ENCODE measurements at regions not wholly inside any gene's neighbourhood (a gene's known extent, or its start where the extent isn't known, plus 50 kb on each side); places are given as distances from the start of the nearest gene placed in this dataset.

DNA sequence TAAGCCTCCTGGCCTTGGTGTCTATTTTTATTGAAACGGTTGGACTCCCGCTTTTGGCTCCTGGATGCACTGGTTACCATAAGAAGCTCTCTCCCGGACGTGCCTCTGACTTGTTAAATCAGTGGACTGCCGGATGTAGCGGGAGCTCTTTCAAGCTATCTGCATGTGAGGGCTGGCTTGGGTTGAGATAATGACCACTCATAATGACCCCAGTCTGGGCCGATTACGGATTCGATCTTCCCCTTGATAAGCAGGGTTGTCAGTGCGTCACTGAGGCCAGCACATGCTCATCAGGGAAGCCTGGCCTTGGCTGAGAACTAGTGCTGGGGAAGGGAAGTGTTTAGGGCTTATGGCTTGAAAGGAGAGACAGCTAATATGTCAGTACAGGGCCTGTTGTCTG lies 528.1 kb downstream of the CDH26 start:
- Histone ChIP-seq H4K91ac (ENCODE audit: low read depth, low read length) (no peak overlapping the region), H3K4me2 (ENCODE audit: low read length) (no peak overlapping the region), H3K79me1 (ENCODE audit: low read length) (no peaks in the 10 kb centered on the region), H2AFZ (ENCODE audit: insufficient read depth, low read length, poor library complexity) (no peak overlapping the region), H3K4me3 (ENCODE audit: low read depth, low read length) (no peak overlapping the region), H3K9me3 (ENCODE audit: insufficient read depth, low read depth, low read length) (peaks cover 2% of the 10 kb centered on the region), H3K27me3 (ENCODE audit: insufficient read depth, low read length) (no peaks in the 10 kb centered on the region), H3K79me2 (ENCODE audit: control insufficient read depth, insufficient read depth, low read length, poor library complexity) (no peaks in the 10 kb centered on the region), H4K12ac (ENCODE audit: low read depth, low read length) (no peak overlapping the region), H3K9ac (ENCODE audit: low read length) (no peak overlapping the region), H3K23ac (ENCODE audit: low read length) (no peak overlapping the region), H3K27ac (ENCODE audit: low read depth, low read length) (no peak overlapping the region), H3K18ac (ENCODE audit: low read length) (no peak overlapping the region), H3K36me3 (ENCODE audit: control insufficient read depth in 1 of 2, insufficient read depth in 2 of 2, low read length in 2 of 2) (no peaks in the 10 kb centered on the region), H3K4ac (ENCODE audit: low read depth, low read length) (no peak overlapping the region), H3K4me1 (ENCODE audit: control insufficient read depth in 1 of 2, insufficient read depth in 2 of 2, low read length in 2 of 2) (no peaks in the 10 kb centered on the region), H2BK12ac (ENCODE audit: low read length) (no peak overlapping the region), H2AK5ac (ENCODE audit: low read length) (no peak overlapping the region), H2BK5ac (ENCODE audit: low read depth, low read length, poor library complexity) (no peak overlapping the region), H3K14ac (ENCODE audit: low read length) (no peak overlapping the region), H4K8ac (ENCODE audit: low read depth, low read length) (no peak overlapping the region), H2BK120ac (ENCODE audit: insufficient read depth, low read length, poor library complexity) (no peak overlapping the region)
- WGBS (ENCODE audit: extremely low coverage, insufficient coverage, insufficient read length), result no CpG with 5 or more reads among the region's 10 CpGs
- DNase-seq, result no peak

DNA sequence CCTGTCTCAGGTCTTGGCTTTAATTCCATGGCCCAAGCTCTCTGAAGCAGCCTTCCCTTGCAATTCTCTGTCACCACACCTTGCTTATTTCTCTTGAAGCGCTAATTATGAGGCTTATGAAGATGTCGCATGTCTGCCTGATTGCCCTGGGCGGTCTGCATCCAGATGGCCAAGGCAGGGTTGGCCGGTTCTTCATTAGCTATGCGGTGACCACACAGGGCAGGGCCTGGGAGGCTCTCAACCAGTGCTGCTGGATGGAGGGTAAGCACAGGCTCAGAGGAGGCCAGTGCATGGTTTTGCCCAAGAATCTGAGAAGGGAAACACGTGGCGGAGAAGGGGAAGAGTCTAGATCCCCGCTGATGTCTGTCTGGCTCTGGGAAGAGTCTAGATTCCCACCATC lies 528.7 kb downstream of the CDH26 start:
- no peak overlapping the region for H3K4ac ChIP-seq (ENCODE audit: low read depth, low read length)
- H3K23ac ChIP-seq (ENCODE audit: low read length), result no peak overlapping the region
- H3K79me1 ChIP-seq (ENCODE audit: low read length), result no peaks in the 10 kb centered on the region
- H3K27ac ChIP-seq (ENCODE audit: low read depth, low read length), result no peak overlapping the region
- no peak overlapping the region for H4K91ac ChIP-seq (ENCODE audit: low read depth, low read length)
- no peaks in the 10 kb centered on the region for H3K4me1 ChIP-seq (ENCODE audit: control insufficient read depth in 1 of 2, insufficient read depth in 2 of 2, low read length in 2 of 2)
- H4K12ac ChIP-seq (ENCODE audit: low read depth, low read length), result no peak overlapping the region
- no peak overlapping the region for H2AK5ac ChIP-seq (ENCODE audit: low read length)
- no peak overlapping the region for H2BK12ac ChIP-seq (ENCODE audit: low read length)
- no peak for DNase-seq
- no peak overlapping the region for H4K8ac ChIP-seq (ENCODE audit: low read depth, low read length)
- H3K9ac ChIP-seq (ENCODE audit: low read length), result no peak overlapping the region
- no peaks in the 10 kb centered on the region for H3K36me3 ChIP-seq (ENCODE audit: control insufficient read depth in 1 of 2, insufficient read depth in 2 of 2, low read length in 2 of 2)
- WGBS (ENCODE audit: extremely low coverage, insufficient coverage, insufficient read length), result no CpG with 5 or more reads among the region's 8 CpGs
- no peak overlapping the region for H3K4me3 ChIP-seq (ENCODE audit: low read depth, low read length)
- no peaks in the 10 kb centered on the region for H3K79me2 ChIP-seq (ENCODE audit: control insufficient read depth, insufficient read depth, low read length, poor library complexity)
- no peak overlapping the region for H2BK5ac ChIP-seq (ENCODE audit: low read depth, low read length, poor library complexity)
- H3K14ac ChIP-seq (ENCODE audit: low read length), result no peak overlapping the region
- peaks cover 2% of the 10 kb centered on the region for H3K9me3 ChIP-seq (ENCODE audit: insufficient read depth, low read depth, low read length)
- H3K4me2 ChIP-seq (ENCODE audit: low read length), result no peak overlapping the region
- H2AFZ ChIP-seq (ENCODE audit: insufficient read depth, low read length, poor library complexity), result no peak overlapping the region
- H3K18ac ChIP-seq (ENCODE audit: low read length), result no peak overlapping the region
- H3K27me3 ChIP-seq (ENCODE audit: insufficient read depth, low read length), result no peaks in the 10 kb centered on the region
- no peak overlapping the region for H2BK120ac ChIP-seq (ENCODE audit: insufficient read depth, low read length, poor library complexity)

DNA sequence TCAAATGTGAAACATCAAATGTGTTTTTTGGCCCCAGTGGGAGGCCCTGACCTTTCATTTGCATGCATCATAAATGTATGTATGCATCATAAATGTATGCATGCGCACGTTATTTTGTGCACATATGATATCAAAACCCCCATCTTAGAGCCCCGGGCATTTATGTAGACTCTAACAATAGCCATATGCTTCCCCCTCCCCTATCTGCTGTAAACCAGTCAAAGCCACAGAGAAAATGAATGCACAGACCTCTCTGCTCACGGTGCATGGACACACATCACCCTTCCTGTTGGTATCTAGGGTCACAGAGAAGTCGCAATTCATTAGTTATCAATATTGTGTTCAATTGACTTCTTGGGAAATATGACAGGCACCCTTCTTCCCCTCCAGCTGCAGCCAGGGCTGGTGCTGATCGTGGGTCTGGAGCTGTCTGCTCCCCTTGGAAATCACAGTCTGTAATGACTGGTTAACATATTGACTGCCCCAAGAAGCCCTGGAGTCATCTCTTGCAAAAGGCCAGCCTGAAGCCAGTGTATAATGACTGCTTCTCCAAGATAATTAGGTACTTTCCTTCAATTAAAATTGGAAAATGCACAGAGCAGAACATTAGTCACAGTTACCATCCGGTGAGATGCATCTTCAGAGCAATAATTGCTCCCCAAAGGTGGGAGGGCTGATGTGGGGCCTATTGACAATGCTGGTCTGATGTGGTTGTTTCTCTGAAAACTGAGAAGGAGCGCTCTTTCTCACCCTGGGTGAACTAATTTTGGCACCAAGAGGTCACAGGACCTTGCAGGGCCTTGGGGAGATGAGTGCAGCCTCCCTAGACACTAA lies 532.2 kb downstream of the CDH26 start:
- no peak overlapping the region for H2BK5ac ChIP-seq (ENCODE audit: low read depth, low read length, poor library complexity)
- H3K4me1 ChIP-seq (ENCODE audit: control insufficient read depth in 1 of 2, insufficient read depth in 2 of 2, low read length in 2 of 2), result peaks cover 0 to 2% of the 10 kb centered on the region in 2 experiments
- no peaks in the 10 kb centered on the region for H3K36me3 ChIP-seq (ENCODE audit: control insufficient read depth in 1 of 2, insufficient read depth in 2 of 2, low read length in 2 of 2)
- no peak overlapping the region for H3K23ac ChIP-seq (ENCODE audit: low read length)
- H3K27ac ChIP-seq (ENCODE audit: low read depth, low read length), result no peak overlapping the region
- H2BK120ac ChIP-seq (ENCODE audit: insufficient read depth, low read length, poor library complexity), result no peak overlapping the region
- H4K12ac ChIP-seq (ENCODE audit: low read depth, low read length), result no peak overlapping the region
- H3K14ac ChIP-seq (ENCODE audit: low read length), result no peak overlapping the region
- no peak overlapping the region for H2AFZ ChIP-seq (ENCODE audit: insufficient read depth, low read length, poor library complexity)
- no peaks in the 10 kb centered on the region for H3K9me3 ChIP-seq (ENCODE audit: insufficient read depth, low read depth, low read length)
- no CpG with 5 or more reads among the region's 8 CpGs for WGBS (ENCODE audit: extremely low coverage, insufficient coverage, insufficient read length)
- no peak overlapping the region for H4K91ac ChIP-seq (ENCODE audit: low read depth, low read length)
- H3K79me1 ChIP-seq (ENCODE audit: low read length), result no peaks in the 10 kb centered on the region
- no peak overlapping the region for H2AK5ac ChIP-seq (ENCODE audit: low read length)
- H3K18ac ChIP-seq (ENCODE audit: low read length), result no peak overlapping the region
- H3K79me2 ChIP-seq (ENCODE audit: control insufficient read depth, insufficient read depth, low read length, poor library complexity), result no peaks in the 10 kb centered on the region
- H3K4me2 ChIP-seq (ENCODE audit: low read length), result no peak overlapping the region
- H3K4ac ChIP-seq (ENCODE audit: low read depth, low read length), result no peak overlapping the region
- H3K27me3 ChIP-seq (ENCODE audit: insufficient read depth, low read length), result no peaks in the 10 kb centered on the region
- no peak overlapping the region for H4K8ac ChIP-seq (ENCODE audit: low read depth, low read length)
- no peak for DNase-seq
- no peak overlapping the region for H2BK12ac ChIP-seq (ENCODE audit: low read length)
- no peak overlapping the region for H3K9ac ChIP-seq (ENCODE audit: low read length)
- H3K4me3 ChIP-seq (ENCODE audit: low read depth, low read length), result no peak overlapping the region

DNA sequence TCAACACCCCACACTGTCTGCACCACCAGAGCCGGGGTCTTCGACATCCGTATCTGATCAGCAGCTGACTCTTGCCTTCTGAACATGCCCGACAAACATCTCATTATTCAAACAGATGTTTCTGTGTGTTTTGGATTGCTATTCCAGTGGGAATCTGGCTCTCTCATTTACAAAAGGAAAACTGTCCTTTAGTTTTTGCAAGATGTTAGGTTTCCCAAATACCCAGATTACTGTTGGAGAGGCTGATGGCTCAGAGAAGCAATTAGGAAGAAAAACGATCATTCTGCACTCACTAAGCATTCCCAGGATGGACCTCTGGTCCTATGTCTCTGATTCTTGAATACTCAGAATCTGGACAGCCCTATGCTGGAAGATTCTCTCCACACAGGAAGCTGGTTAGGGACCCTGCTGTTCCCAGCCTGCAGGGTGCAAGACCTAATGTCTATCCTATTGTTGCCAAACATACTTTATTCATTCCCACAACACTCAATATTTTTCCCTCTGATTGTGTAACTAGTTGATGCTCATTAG lies 532.9 kb downstream of the CDH26 start:
- no peak overlapping the region for H3K4me3 ChIP-seq (ENCODE audit: low read depth, low read length)
- no peak overlapping the region for H3K27ac ChIP-seq (ENCODE audit: low read depth, low read length)
- H3K9me3 ChIP-seq (ENCODE audit: insufficient read depth, low read depth, low read length), result no peaks in the 10 kb centered on the region
- no peak overlapping the region for H3K4me2 ChIP-seq (ENCODE audit: low read length)
- no peak overlapping the region for H4K8ac ChIP-seq (ENCODE audit: low read depth, low read length)
- H3K79me1 ChIP-seq (ENCODE audit: low read length), result no peaks in the 10 kb centered on the region
- no peak overlapping the region for H2BK12ac ChIP-seq (ENCODE audit: low read length)
- no peak overlapping the region for H3K18ac ChIP-seq (ENCODE audit: low read length)
- no peak overlapping the region for H3K14ac ChIP-seq (ENCODE audit: low read length)
- peaks cover 0 to 2% of the 10 kb centered on the region in 2 experiments for H3K4me1 ChIP-seq (ENCODE audit: control insufficient read depth in 1 of 2, insufficient read depth in 2 of 2, low read length in 2 of 2)
- no peak overlapping the region for H3K23ac ChIP-seq (ENCODE audit: low read length)
- H4K12ac ChIP-seq (ENCODE audit: low read depth, low read length), result no peak overlapping the region
- no peaks in the 10 kb centered on the region for H3K27me3 ChIP-seq (ENCODE audit: insufficient read depth, low read length)
- no peak overlapping the region for H2BK5ac ChIP-seq (ENCODE audit: low read depth, low read length, poor library complexity)
- no peak overlapping the region for H4K91ac ChIP-seq (ENCODE audit: low read depth, low read length)
- no peak overlapping the region for H2BK120ac ChIP-seq (ENCODE audit: insufficient read depth, low read length, poor library complexity)
- H2AFZ ChIP-seq (ENCODE audit: insufficient read depth, low read length, poor library complexity), result no peak overlapping the region
- no peak overlapping the region for H3K9ac ChIP-seq (ENCODE audit: low read length)
- no peaks in the 10 kb centered on the region for H3K79me2 ChIP-seq (ENCODE audit: control insufficient read depth, insufficient read depth, low read length, poor library complexity)
- no peaks in the 10 kb centered on the region for H3K36me3 ChIP-seq (ENCODE audit: control insufficient read depth in 1 of 2, insufficient read depth in 2 of 2, low read length in 2 of 2)
- no peak for DNase-seq
- no CpG with 5 or more reads among the region's 5 CpGs for WGBS (ENCODE audit: extremely low coverage, insufficient coverage, insufficient read length)
- H3K4ac ChIP-seq (ENCODE audit: low read depth, low read length), result no peak overlapping the region
- no peak overlapping the region for H2AK5ac ChIP-seq (ENCODE audit: low read length)
